DMS153 treated with DMSO at 0.1 percent for 48 hours (cell line): ENCODE measurements at regions not wholly inside any gene's neighbourhood (a gene's known extent, or its start where the extent isn't known, plus 50 kb on each side); places are given as distances from the start of the nearest gene placed in this dataset.

Source experiments
- DNase-seq: peaks from one replicate; lab custom pipeline; 2025; ENCODE audit not compliant: unreplicated experiment; lab: John Stamatoyannopoulos, UW

DNA sequence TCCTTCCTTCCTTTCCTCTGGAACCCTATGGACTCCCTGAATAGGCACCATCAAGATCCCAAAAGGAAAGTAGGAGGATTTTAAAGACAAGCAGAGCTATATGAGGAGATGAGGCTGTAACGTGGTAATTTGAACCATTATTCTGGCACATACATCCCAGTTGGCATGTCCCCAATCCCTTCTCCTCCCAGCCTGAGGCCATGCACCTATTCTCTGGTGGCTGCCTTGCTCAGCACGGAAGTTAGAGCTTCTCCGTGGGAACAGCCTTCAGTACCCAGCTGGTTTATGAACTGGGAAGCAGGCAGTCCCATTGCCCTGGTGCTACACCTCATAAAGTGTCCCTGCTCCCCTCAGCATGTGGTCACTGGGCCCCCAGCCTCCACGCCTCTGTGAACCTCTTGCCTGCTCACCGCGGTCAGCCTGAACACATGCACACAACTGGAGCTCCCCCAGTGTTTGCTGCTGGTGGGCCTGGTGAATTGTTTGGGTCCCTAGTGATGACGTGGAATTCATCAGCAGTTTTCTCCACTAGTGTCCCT, 139.9 kb upstream of the PLET1 start:
- DNase-seq, result no peak

DNA sequence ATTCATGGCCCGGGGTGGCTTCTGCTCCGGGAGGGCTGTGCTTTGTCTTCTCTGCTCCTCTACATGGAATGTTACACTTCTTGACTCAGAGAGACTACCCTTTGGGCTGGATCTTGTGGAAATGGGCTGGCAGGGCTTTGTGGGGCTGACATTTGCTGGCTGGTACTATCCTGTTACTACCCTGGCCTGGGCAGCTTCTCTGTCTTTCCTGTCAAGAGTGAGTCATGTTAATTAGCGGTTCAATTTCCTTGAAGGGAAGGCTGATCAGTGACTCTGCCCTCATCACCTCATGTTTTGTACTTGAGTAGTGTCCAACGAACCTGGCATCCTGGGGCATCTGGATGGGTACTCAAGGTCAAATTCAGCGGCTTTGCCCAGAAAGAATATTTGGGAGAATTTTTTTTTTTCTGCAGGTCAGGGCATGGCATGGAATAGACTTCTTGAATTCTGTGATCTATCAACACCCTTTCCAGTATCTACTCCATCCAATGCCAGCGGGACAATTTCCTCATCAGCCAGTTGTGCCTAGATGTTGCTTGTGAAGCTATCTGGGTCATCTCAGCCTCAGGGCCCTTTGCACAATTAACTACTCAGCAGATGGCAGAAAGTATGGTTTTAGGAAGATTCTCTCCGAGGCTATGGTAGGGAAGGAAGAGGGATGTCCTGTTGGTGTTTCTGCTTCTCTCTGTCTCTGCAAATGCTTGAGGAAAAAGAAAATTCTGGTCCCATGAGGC, 140.5 kb upstream of the PLET1 start:
- no peak for DNase-seq

DNA sequence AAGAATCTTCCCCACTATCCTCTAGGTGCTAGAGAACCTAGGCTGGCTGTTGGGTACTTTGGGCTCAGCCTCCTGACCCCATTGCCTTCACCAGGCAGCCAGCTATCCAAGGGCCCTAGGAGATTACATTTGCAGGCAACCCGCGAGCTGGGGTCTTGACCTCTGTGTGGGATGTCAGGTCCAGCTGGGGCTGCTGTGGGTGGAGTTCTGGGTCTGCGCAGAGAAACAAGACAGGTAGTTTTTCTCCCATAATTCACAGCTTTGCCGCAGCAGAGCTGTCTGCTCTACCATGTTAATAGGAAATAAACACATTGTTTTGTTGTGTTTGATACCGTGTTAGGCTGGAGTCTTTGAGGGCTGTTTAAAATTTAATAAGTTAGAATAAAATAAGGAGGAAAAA, 142.8 kb upstream of the PLET1 start:
- DNase-seq, result no peak

DNA sequence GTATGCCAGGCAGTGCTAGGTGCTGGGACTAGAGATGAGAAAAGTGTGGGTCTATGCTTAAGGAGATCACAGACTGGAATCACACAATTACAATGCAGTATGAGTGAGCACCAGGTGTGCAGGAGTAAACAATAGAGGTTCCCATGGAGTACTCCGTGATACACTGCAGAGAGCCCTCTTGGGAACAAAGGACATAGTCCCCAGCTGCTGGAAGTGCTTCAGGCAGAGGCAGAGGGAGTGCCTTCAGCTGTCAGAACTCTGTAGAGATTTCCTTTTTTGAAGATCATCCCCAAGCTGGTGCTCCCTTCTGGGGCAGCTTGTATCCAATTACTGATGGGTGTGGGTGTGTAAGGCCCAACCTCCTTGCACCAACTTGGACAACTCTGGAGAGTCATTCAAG, 143.5 kb upstream of the PLET1 start:
- DNase-seq, result peak; percentile 72

DNA sequence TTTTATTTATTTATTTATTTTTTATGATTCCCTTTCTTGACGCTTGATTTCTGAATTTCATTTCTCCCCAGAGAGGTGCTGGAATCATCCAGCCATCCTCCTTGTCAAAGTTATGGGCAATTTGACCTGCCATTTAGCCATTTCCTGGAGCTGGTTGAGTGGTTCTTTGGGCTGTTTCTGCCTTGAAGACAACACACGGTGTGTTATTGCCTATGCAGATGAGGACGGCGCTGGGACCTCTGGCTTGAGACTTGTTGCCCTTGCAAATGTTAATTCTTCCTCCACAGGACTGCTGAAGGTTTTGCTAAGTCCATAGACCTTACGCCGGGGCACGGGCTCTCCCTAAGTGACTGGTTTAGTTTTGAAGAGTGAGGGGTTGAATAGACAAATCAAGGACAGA, 147.9 kb upstream of the PLET1 start:
- no peak for DNase-seq

DNA sequence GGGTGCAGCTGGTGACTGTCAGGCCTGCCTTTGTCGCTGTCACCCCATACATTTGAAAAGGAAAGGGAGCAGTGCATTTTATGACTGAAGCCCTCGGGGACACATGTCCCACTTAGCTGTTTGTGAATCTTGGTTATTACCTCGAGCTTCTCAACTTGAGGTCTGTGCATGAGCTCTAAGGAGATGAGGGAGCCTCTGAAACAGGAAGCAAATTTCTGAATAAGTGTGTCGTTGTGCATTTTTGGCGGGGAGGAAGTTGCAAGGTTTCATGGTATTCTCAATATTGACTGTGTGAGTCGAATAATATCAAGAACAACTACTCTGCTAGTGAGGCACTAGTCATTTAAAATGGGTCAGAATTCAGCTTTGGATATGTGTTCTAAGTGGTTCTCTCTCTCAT, 149.7 kb upstream of the PLET1 start:
- DNase-seq, result no peak

DNA sequence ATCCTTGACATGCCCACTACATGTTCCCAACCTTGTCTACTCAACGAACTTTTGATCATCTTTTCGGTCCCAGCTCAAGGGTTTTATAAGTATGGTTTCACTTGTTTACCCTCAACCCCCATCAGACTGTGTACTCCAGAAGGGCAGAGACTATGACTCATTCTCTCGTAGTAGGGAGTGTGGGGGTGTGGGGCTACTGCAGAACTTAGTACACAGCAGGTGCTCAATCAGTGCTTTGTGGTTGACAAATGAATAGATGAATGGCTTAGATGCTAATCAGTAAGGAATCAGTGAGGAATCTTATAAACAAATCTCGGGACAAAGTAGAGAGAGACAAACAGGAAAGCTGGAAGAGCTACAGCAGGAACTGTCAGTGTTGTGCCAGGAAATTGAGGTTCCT, 151.7 kb upstream of the PLET1 start:
- no peak for DNase-seq

DNA sequence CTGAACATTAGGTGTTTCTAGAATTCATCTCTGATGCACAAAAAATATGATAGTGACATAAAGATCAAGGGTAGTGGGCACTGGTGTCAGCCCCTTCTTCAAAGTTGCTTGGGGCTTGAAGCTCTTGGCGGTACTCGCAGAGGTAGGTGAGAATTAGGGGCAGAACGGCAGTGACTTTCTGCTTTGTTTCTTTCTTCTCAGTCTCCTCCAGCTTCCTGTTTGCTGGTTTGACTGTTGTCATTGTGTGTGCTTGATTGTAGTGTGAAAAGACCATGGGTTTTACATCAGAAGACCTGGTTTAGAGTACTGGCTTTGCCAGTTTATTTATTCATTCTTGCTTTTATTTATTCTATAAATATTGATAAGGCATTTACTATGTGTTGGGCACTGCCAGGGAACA, 156.7 kb upstream of the PLET1 start:
- no peak for DNase-seq

DNA sequence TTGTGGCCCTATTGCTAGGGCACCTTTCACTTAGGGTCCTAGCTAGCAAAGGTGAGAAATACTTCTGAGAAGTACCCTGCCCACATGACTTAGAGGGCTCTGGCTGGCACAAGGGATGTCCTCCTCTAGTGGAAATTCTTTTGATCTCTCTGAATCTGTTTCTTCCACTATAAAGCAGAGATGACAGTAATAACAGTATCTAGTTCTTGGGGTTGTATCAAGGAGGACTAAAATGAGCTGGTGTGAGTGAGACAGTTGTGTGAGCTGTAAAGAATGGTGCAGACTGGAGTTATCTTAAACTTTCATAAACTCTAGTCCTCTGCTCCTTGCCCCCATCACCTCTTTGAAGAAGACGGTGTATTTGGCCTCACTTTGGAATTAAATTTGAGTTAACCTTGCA, 157.8 kb upstream of the PLET1 start:
- no peak for DNase-seq

DNA sequence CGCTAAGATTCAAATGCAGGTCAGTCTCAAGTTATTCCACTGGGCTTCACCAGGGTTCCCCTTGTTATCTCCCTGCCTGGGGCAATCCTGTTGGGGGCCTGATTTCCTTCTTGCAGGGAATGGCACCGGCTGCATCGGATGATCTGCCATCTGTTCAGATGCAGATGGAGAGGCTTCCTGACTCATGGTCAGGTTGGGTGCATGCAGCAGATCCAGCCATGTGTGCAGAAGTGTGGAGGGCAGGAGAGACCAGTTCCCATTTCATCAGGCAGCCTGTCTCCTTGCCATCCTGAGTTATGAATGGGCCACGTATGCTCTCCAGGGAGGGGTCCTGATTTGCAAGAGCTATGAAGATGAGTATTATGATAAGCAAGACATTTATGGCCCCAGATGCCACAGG, 161.2 kb upstream of the PLET1 start:
- DNase-seq, result no peak

DNA sequence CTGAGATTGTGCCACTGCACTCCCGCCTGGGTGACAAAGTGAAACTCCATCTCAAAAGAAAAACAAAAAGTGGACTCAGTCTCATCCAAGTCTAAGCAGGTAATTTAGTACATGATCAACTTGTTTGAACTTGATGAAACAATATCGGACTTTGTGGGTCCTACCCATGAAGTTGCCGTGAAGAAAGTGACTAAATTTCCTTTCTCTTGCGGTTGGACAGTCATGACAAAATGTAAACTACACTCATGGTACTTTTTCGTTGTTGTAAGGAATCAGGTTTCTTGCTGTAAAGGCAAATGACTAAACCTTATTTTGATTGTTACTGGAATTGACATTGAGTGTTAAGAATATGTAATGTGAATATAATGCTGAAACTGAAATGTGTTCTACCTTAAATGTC, 164.5 kb upstream of the PLET1 start:
- no peak for DNase-seq

DNA sequence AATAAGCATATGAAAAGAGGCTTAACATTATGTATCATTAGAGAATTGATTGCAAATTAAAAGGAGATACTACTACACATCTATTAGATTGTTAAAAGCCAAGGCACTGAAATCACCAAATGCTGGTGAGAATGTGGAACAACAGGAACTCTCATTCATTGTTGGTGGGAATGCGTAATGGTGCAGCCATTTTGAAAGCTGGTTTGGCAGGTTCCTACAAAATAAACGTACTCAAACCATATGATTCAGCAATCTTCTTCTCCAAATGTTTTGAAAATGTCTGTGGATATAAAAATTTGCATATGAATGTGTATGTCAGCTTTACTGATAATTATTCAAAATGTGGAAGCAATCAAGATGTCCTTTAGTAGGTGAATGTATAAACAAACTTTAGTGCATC, 176.4 kb upstream of the PLET1 start:
- DNase-seq, result no peak

DNA sequence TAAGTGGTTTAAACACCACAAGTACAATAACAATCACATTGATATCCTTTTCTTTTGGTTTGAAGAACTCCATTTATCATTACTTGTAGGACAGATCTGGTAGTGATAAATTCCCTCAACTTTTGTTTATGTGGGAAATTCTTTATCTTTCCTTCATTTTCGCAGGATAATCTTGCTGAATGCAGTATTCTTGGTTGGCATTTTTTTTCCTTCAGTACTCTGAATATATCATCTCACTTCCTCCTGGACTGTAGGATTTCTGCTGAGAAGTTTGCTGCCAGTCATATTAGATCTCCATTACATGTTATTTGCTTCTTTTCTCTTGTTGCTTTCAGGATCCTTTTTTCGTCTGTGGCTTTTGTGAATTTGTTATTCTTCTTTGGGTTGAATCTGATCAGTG, 179.0 kb upstream of the PLET1 start:
- no peak for DNase-seq

DNA sequence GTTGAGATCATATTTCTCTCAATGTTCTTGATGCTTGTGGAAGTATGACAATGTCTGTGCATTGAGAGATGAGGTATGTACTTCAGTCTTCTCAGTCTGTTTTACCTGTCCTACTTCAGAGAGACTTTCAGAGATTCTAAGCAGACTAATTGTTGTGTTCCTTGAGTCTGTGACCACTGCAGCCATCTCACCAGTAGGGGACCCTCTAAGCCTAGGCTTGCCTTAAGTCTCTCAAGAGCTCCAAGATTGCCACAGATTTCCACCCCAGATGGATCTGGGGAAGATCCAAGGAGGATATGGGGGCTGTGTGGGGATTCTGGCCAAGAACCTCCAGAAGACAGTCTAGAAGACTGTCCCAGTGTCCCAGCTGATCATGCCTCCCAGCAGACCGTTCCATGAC, 179.9 kb upstream of the PLET1 start:
- DNase-seq, result no peak

DNA sequence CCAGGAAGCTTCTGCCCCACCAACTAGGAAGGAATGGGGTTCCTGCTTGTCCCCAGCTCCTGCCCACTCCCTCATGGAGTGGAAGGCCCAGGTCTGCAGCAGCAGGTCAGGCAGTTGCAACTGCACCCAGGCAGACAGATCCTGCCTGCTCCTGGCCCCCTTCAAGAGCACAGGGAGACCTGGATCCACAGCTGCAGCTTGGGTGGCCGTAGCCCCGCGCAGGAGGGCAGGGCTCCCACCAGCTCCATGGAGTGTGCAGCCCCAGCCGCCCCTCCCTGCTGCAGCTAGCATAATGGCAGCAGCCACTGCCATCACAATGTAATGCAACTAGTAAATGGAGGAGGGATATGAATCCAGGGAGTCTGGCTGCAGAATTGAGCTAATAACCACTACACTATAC, 187.5 kb upstream of the PLET1 start:
- DNase-seq, result no peak

DNA sequence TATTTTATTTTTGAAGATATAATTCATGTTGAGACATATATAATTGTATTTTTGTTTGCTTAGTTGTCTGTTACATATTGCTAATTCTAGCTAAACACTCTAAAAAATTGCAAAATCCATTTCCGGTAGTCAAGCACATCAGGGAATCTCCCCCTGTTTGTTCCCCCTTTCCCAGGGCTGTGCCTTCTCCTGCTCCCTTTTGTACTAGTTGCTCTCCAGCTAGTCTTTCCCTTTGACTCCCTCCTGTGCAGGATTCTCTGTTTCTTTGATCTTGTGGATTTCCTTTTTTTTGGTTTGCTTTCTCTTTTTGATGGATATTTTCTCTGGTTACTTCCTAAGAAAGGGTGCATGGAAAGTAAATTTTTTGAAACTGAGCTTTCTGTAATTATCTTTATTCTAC, 188.1 kb upstream of the PLET1 start:
- no peak for DNase-seq

DNA sequence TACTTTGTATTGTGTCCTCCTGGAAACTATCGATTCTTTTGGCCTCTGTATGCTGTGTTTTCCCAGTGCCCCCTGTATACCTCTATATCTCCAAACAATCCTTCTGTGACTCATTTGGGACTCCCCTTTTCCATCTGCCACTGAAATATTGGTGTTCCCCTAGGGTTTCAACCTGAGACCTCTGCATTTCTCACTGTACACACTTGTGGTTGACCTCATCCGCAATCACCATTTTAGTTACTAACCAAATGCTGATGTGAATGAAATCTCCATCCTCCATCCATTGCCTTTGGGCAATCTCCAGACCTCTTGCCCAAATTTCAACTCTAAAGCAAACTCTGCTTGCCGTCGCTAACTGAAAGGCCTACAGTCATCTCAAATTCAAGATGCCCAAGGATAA, 190.6 kb upstream of the PLET1 start:
- DNase-seq, result no peak

DNA sequence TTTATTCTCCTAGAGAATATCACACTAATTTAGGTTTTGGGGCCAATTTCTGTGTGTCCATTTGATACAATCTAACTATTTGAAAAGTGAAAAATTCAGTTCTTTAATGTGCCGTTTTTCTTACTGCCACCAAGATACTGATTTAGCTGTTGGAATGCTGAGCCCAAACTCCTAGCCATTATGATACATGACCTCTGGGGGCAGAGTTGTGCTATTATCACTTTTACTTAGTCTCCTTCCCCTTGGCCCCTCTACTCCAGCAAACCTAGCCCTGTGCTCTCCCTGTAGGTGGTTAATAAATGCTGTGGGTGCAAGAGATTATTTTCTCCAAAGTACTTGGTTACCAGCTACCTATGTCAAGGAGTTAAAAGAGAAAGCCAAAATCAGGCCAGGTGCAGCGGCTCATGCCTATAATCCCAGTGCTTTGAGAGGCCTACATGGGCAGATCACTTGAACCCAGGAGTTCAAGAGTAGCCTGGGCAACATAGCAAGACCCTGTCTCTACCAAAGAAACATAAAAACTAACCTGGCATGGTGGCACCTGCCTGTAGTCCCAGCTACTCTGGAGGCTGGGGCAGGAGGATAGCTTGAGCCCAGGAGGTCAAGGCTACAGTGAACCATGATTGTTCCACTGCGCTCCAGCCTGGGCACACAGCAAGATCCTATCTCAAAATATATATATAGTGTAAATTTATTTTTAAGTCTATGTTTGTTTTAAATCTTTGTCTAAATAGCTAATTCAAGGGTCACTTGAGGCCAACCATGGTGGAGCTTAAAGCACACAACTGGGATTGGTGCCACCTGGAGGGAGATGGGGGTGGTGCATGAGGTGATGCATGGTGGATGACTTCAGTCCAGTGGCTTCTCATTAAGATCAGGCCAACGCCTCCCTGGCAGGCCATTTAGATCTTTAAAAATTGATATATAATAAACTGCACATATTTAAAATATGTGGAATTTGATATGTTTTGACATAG, 193.2 kb upstream of the PLET1 start:
- no peak for DNase-seq

DNA sequence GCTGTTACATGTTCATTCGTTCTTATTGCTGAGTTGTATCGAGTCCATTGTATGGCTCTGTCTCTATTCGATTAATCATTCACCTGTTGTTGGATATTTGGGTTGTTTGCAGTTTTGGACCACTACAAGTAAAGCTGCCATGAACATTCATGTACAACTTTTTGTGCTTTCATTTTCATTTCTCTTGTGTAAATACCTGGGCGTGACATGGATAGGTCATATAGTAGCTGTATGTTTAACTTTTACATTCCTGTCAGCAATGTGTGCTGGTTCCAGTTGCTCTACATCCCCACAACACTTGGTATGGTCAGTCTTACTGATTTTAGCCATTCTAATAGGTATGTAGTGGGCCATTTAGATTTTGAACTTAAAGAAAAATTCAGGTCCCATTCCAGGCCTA, 194.2 kb upstream of the PLET1 start:
- DNase-seq, result no peak

DNA sequence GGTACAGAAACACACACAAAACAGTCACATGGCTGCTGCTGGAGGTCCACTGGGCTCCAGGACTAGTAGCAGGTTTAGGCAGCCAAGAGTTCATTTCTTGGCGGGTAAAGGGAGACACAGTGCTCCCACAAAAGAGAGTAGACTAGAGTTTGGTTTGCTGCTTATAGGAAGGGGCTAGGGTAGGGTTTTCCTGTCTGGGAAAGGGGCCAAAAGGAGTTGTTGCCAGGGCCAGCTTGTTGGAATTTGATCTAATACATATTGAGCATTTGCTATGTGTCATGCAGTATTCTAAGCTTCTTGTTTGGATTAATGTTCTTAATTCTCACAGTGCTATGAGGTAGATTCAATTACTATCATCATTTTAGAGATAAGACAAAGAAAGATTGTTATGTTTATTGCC, 195.1 kb upstream of the PLET1 start:
- no peak for DNase-seq

DNA sequence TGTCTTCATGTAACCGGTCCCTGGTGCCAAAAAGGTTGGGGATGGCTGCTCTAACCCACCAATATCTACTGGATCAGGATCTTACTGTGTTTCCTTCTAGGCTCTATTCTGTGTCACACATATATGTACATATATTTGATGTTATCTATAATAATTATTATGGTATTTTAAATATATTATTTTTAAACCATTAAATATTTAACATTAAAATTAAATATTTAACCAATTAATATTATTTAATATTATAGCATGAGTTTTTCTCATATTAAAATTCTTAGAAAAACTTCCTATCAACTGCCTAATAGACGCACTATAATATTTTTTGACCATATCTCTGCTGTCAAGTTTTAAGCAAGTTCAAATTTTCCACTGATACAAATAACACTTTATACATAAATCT, 196.9 kb upstream of the PLET1 start:
- DNase-seq, result no peak

DNA sequence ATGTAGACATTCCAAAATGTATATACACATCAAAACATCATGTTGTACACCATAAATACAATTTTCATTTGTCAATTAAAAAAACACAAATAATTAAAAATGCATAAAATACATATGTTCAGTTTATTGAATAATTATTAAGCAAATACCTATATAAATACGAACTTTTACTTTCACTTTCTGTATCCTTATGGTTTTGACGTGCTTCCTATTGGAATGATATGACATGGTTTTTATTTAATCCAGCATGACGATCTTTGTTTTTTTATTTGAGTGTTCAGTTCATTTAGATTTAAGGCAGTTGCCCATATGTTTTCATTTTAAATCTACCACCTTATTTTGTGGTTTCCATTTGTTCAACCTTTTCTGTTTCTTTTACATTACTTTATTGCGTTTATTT, 198.3 kb upstream of the PLET1 start:
- no peak for DNase-seq
